Mucosa of gallbladder (tissue), 1 donor: ENCODE measurements at regions not wholly inside any gene's neighbourhood (a gene's known extent, or its start where the extent isn't known, plus 50 kb on each side); places are given as distances from the start of the nearest gene placed in this dataset.

Experiments used
- DNase-seq: peaks from one replicate; pipeline ENCODE4 v3.0.0-alpha.2; 2020; ENCODE audit warnings: low spot score
- donor health status: DM: no; HTN: no; CAD: no.

DNA sequence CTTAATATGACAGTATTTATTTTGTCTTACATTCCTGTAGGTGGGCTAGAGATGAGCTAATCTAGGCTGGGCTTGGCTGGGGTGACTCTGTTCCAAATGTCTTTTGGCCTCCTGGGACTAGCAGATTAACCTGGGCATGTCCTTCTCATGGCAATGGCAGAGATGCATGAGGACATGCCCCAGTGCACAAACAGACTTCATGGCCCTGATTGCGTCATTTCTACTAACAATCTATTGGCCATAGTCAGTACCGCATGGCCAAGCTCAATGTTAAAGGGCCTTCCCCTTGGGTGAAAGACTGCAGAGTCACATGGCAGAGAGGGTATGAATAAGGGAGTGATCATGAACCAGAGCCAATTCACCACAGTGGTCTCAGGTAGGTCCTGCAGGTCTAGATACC lies 313.4 kb downstream of the MSX2 start:
- no peak for DNase-seq

DNA sequence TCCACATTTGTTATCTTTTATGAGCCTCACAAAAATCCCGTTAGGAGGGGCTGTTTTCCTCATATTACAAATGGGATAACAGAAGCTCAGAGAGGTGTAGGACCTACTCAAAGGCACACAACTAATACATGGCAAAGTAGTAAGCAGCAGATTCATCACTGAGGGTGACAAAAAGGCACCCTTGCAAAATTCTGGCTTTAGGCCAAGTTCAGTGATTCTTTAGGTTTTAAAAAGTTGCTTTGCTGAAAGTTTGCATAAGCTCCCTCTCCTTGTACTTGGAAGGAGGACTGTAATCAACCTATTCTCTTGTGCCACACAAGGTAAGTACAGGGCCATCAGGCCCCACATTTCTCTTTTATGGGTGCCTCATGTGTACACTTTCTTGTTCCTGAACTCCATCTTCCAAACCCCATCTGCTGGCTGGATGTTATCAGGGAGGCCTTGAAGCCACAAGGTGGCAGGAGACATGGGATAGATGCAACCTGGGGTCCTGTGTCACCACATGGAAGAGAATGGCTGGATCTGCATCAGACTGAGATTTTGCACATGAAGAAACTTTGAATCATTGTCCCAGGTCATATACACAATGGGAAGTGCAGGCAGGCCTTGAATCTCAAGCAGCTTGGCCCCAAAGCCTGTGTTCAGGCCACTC lies 311.6 kb downstream of the MSX2 start:
- no peak for DNase-seq

DNA sequence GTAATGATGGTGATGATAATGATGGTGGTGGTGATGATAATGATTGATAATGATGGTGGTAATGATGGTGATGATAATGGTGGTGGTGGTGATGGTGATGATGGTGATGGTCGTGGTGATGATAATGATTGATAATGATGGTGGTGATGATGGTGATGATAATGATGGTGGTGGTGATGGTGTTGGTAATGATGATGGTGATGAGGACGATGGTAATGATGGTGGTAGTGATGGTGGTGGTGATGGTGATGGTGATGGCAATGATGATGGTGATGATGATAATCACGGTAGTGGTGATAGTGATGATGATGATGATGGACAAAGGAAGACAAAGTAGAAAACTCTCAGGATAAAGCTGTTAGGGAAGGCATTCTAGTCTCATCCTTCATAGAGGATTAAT lies 310.5 kb downstream of the MSX2 start:
- no peak for DNase-seq

DNA sequence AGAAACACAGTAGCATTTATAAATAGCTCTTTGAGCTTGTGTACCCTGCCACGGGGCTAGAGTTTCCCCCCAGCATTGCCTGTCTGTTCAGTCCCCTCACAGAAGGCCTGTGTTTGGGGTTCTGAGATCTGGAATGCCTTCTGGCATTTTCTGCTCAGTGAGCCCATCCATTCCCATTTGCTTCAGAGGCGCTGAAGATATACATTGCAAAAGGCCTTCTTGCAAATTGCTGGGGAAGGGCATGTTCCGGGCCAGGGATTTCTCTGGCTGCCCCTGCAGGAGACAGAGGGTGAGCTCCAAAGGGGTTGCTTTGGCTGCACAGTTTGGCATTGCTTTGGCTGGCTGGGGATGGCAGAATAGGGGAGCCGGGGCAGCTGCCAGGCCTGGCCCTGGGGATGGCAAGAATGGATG lies 308.4 kb downstream of the MSX2 start:
- no peak for DNase-seq

DNA sequence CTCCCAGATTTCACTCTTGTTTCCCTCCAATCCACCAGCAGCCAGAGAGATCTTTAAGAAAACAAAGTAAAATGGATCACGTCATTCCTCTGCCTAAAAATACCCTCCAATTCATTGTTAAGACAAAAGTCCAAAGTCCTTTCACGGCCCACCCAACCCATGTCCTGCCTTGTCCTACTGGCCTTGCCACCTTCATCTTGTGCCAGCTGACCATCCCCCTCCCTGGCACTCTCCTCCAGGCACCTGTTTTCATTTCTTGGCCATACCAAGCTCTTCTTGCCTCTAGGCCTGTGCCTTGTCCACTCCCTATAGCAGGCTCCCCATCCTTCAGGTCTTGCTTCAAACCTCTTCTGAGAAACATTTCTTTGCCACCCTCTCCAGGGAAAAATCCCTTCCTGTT lies 307.6 kb downstream of the MSX2 start:
- DNase-seq, result peak; percentile 76

DNA sequence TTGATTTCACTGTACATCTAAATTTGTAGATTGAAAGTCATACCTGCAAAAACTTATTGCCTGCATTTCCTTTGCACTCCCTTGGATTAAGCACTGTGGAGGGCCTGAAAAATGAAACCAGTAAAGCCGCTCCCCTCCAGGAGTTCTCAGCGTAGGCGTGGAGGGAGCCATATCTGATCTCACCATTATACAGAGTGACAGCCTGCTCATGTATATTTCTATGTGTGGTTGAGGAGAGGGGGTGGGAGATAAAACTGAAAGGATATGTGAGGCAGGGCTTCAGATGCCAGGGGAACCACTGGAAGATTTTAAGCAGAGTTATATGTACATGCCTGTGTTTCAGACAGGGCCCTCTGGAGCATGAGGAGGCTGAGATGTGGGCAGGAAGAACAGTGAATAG lies 303.0 kb downstream of the MSX2 start:
- no peak for DNase-seq

DNA sequence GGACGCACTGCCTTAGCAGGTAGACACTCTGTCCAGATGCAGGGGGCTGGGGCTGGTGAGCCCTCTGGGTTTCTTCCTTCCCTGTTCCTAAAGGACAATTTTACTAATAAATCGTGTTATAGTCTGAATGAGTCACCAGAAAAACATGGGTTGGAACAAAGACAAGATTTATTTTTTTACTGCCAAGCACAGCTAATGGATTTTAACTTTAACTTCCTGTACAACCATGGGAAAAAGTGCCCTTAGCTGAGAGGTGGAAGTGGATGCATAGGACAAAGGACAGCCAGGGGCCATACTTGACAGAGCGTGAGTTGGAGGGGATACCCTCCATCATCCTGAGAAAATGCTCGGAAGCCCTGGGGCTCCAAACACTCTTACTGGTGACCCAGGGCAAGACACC lies 300.7 kb downstream of the MSX2 start:
- no peak for DNase-seq

DNA sequence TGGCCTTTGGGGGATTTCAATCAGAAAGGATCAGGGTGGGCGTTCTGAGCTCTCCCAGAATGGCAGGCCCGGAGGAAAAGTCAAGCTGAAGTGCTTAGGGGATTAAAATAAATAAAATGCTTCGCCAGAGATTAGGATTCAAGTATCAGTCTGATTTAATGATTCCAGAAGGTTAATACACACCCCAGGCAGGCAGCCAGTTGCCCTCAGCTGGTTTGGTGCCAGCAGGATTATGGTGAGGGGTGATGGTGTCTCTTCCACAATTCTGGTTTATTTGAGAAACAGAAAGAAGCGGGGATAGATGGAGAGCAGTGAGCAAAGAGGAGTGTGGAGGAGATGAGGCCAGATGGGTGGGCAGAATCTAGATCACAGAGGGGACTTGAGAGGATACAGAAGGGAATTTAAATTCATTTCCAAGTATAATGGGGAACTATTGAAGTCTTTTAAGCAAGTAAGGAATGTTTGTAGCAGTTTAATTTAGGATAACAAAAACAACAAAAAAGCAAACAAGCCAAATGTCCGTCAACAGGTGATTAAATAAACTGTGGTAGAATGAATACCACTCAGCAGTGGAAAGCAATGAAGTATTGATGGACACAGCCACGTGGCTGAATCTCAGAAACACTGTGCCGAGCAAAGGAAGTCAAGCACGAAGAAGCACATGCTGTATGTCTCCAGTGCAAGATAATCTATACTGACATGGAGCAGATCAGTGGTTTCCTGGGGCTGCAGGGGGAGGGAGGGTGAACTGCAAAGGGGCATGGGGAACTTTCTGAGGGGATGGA lies 297.7 kb downstream of the MSX2 start:
- no peak for DNase-seq

DNA sequence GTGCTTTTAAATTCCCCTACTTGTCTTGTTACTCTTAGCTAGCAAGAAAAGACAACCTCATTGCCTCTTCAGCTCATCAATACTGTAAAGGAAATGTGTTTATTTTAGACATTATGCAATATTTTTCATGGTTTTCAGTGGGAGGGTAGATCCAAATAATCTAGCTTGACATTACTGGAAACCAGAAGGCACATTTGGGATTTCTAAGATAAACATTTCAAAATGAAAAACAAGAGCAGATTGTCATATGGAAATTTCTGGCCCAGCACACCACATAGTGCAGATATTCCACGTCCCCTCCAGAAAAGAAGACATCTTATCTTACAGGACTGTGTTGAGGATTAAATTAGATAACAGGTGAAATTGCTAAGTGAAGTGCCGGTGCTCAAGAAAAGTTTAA lies 296.9 kb downstream of the MSX2 start:
- no peak for DNase-seq

DNA sequence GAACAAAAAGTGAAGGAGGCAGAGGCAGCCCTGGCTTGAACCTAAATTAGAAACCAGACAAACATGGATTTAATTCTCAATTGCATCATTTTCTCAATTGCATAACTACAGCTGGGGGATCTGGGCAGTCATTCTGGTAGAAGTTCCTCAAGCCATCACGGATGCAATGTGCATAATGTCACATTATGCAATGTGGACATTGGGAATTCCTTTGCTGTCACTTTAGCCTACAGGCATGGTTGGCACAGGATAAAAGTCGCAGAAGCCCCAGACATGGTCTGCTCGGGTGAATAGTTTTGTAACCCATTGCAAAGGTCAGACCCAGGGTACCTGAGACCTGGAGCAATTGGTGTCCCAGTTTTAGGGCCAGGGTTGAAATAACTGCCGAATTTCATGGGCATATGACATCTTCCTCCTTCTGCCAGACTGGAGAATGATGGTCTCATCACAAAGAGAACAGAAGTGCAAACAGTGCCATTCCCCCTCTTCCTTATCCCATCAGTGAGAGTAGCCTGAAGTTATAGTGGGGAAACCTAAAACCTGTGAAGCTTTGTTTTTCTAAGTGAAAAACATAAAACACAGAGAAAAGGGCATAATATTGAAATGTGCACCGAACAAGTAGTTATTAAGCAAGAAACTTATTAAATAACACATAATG lies 290.8 kb downstream of the MSX2 start:
- DNase-seq, result no peak

DNA sequence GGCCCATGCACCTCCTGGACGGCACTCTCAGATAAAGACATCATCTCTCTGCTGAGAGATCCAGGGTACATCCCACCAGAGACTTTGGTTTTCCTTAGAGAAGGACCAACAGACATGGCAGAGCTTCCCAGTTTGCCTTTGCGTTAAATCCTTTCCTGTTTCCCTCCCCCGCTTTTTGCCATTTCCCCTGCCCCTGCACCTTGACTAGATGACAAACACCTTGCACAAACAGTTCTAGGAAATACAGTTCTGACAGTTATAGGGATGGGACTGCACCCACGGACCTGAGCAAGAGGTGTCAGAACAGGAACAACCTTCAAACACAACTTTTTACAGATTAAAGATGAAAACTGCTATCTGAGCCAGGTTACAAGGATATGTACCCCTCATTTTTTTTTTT lies 288.9 kb downstream of the MSX2 start:
- DNase-seq, result no peak

DNA sequence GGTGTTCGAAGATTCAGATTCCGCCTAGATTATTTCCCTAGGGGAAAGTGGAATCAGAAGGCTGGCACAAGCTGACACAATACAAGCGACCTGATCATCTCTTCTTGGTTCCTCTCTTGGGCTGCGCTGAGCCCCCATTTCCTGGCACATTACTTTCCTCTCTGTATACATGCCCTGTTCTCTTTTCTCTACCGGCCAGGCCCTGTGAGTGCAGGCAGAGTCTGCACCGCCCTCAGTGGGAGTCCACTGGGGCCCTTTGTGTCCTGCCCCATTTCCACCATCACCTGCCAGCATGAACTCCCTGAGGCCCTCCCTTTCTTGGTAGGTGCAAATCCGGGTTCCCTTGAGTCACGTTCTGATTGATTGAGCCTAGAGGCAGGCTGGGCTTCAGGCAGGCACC lies 287.9 kb downstream of the MSX2 start:
- no peak for DNase-seq

DNA sequence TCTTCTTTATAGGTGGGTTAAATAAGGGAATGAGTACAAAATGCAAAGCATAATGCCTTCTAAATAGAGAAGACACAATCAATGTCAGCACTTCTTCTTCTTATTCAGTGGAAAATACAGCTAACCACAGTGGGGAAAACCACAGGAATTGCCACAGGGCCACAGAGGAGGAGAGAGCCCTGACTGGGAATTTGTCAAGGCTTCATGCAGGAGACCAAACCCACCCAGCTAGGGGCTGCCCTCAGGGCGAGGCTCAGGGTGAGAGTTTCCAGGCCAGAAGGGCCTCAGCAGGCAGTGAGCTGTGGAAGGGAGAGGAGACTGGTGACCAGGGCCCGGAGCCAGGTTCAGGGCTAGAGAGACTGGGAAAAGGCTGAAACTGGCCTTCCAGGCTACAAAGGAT lies 279.1 kb downstream of the MSX2 start:
- DNase-seq, result no peak

DNA sequence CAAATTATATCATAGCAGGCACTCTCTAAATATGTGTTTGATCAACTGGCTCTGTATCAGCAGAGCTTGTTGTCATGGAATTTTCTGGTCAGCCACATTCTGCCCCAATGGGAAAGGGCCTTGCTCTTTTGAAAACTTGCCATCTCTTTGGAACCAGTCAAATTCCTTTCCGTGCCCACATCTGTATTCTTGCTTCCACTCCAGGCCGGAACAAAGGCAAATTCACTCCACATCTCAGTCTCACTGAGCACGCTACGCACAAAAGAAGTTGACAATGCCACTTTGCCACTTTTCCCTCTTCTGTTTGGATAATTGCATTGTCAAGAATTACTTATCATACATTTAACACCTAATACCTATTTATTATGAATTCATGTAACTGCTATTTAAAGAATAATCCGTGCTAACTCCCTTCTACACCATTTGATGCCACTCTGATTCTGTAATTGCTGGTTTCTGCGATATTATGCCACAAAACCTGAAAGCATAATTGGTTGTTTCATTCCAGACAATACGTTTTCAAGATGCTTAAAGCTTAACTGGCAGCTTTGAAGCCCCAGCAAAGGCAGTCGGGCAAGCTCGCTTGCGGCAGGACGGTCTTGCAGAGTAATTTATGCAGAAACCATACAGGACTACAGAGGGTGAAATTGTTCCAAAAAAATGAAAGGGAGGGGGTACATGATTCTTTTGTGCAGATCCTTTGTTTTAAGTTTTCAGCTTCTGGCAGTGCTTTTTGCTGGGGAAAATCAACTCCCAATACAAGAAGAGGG lies 277.7 kb downstream of the MSX2 start:
- no peak for DNase-seq

DNA sequence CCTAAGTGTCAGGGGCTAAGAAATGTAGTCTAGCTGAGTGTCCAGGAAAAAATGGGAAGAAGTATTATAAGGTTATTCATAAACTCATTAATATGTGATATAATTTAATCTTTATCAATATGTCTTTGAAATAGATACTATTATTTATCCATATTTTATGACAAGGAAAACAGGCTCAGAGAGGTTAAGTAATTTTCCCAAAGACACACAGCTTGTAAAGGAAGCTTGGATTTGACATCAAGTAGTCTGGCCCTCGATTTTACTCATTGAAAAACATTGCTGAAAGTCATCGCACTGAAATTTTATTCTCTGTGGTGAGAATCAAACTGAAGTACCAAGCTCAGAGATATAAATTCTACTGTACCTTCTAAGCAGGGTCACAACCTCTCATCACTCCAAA lies 276.9 kb downstream of the MSX2 start:
- no peak for DNase-seq

DNA sequence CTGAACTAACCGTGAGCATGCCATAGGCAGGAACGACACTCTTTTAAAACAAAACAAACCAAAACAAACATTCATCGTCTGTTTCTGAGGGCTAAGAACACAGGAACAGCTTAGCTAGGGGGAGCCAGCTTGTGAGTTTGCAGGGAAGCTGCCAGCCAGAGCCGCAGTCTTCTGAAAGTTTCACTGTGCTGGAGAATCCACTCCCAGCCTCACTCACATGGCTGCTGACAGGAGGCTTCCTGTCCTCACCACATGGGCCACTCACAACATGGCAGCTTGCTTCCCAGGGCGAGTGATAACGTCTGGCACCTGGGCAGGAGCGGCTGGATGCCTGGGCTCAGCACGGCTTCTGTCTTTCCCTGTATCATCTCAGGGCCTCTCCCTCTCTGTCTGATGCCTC lies 275.2 kb downstream of the MSX2 start:
- DNase-seq, result no peak

DNA sequence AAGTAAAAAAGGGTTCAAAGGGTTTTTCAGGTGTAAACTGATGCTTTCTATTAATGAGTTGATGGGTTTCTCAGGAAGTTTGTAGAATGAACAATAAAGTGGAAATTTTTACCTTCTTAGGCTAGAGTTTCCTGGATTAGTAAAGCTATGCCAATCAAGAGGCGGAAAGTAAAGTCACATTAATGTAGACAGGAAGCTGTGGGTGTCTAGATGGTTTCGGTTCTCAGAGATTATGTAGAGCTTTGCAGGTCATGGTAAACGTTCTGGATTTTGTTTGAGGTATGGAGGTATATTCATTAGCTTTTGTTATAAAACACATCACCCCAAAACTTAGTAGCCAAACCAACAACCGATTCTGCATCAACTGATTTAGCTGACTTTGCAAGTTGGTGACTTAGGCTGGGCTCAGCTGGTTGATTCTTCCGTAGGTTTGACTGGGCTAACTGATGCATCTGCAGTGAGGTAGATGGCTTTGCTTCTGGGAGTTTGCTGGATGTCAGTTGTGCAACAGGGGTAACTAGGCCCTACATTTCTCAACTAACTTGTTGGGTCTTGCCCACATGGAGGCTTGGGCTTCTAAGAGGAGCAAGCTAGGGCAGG lies 273.8 kb downstream of the MSX2 start:
- no peak for DNase-seq

DNA sequence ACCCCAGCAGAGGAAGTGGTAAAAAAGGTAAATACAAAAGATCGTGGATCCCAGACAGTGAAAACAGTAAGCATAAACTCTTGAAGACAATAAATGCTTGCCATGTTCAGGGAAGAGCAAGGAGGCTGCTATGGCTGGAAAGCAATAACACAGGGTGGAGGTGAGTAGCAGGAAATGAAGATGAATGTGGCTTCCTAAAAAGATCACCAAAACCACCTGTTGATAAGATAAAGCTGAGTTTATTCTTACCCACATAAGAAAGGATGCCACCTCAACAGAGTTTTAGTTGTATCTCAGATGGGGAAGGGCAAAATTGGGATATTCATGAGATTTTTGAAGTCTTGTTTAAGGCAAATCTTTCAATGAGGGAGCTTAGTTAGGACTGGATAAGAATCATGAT lies 273.3 kb downstream of the MSX2 start:
- DNase-seq, result no peak

DNA sequence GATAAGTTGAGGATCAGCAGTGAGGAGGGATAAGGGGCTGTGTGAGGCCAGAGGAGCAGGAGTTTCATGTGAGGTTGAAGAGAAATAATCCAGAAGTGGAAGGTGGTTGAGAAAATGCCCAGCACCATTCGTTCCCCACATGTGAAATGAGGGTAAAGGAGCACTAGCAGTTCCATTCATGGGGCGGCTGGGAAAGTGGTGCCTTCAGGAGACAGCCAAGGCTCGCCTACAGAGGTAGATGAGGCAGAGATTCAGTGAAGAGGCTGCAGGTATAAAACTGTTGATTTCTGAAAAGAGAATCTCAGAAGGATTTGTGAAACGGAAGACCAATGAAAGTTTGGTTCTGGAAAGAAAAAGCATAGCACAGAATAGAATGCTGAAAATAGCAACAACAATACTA lies 272.6 kb downstream of the MSX2 start:
- DNase-seq, result no peak

DNA sequence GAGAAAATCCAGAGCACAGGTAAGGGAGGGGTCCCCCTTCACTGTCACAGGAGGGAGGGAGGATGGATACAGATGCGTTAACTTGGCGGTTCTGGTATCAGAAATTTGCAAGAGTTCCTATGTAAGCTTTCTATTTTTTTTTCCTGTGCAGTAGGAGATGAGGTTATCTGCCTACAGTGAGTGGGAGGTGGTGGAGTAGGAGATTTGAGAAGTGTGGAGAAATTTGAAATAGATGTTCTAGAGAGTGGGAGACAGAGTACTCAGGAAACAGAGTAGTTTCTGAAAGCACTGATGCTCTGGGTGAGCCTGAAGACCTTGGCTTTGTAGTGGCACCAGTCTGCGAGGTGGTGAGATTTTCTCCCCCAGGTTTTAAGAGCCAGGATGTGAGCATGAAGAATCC lies 271.4 kb downstream of the MSX2 start:
- no peak for DNase-seq

DNA sequence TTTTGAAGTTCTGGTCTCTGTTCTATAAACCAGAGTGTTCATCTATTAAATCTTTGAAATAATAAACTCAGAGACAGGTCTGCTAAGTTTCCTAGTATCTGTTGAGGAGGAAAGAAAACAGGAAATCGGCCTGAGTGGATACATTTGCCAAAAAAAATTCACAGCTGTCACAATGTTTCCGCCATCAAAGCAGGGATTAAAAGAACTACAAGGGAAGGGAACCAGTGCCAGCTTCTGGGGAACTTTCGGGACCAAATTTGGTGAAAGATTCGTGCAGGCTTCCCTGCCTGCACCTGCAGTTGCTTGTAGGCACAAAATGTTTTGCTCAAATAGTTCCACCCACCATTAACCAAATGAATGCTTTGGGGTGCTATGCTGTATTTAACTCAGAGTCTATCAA lies 267.5 kb downstream of the MSX2 start:
- DNase-seq, result no peak

DNA sequence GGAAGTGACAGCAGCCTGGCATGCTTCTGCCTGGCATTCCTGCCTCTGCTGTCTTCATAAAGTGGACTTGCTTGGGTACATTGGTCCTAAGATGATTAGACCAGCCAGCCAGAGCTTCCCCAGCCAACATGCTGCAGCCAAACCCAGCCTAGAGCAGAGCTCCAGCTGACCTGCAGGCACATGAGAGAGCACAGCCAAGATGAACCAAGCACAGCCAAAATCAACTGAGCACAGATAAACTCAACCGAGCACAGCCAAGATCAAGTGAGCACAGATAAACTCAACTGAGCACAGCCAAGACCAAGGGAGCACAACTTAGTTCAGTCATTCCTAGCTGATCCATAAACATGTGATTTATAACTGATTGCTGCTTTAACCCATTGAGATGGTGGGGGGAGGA lies 266.5 kb downstream of the MSX2 start:
- no peak for DNase-seq
